ENCODE measurements at regions not wholly inside any gene's neighbourhood (a gene's known extent, or its start where the extent isn't known, plus 50 kb on each side); places are given as distances from the start of the nearest gene placed in this dataset.

- Histone ChIP-seq H3K27me3 (no peaks in the 10 kb centered on the region), H3K4me1 (ENCODE audit: low read depth) (no peaks in the 10 kb centered on the region), H3K9me3 (ENCODE audit: low read depth) (no peaks in the 10 kb centered on the region), H3K27ac (no peak overlapping the region), H3K4me3 (no peak overlapping the region), H3K36me3 (no peaks in the 10 kb centered on the region)
- no peak for DNase-seq (ENCODE audit: low read depth in 1 of 2, low spot score in 1 of 2)
- no peak for TF ChIP-seq CTCF (IDR thresholded peaks at IDR 0.05; ENCODE audit: low read depth, low read length)
These were observed 178.5 kb upstream of the ATF7IP start for GRCh38 chr12:14187002-14187401.

GRCh38 chr12:14187966-14188365, 177.5 kb upstream of the ATF7IP start:
- Histone ChIP-seq H3K9me3 (ENCODE audit: low read depth) (no peaks in the 10 kb centered on the region), H3K4me3 (no peak overlapping the region), H3K36me3 (no peaks in the 10 kb centered on the region), H3K4me1 (ENCODE audit: low read depth) (no peaks in the 10 kb centered on the region), H3K27ac (no peak overlapping the region), H3K27me3 (no peaks in the 10 kb centered on the region)
- TF ChIP-seq CTCF (IDR thresholded peaks at IDR 0.05; ENCODE audit: low read depth, low read length) = no peak
- DNase-seq (ENCODE audit: low read depth in 1 of 2, low spot score in 1 of 2) = no peak

- Histone ChIP-seq H3K27me3 (no peaks in the 10 kb centered on the region), H3K27ac (no peak overlapping the region), H3K4me1 (ENCODE audit: low read depth) (no peaks in the 10 kb centered on the region), H3K36me3 (no peaks in the 10 kb centered on the region), H3K4me3 (no peak overlapping the region), H3K9me3 (ENCODE audit: low read depth) (no peaks in the 10 kb centered on the region)
- no peak for TF ChIP-seq CTCF (IDR thresholded peaks at IDR 0.05; ENCODE audit: low read depth, low read length)
- no peak for DNase-seq (ENCODE audit: low read depth in 1 of 2, low spot score in 1 of 2)
These were observed 176.7 kb upstream of the ATF7IP start for GRCh38 chr12:14188744-14189143.

- Histone ChIP-seq H3K9me3 (ENCODE audit: low read depth) (no peaks in the 10 kb centered on the region), H3K27me3 (no peaks in the 10 kb centered on the region), H3K36me3 (no peaks in the 10 kb centered on the region), H3K4me3 (no peak overlapping the region), H3K4me1 (ENCODE audit: low read depth) (no peaks in the 10 kb centered on the region), H3K27ac (no peak overlapping the region)
- no peak for TF ChIP-seq CTCF (IDR thresholded peaks at IDR 0.05; ENCODE audit: low read depth, low read length)
- no peak for DNase-seq (ENCODE audit: low read depth in 1 of 2, low spot score in 1 of 2)
These were observed 174.8 kb upstream of the ATF7IP start for GRCh38 chr12:14190694-14191093.

- Histone ChIP-seq H3K27ac (no peak overlapping the region), H3K27me3 (no peaks in the 10 kb centered on the region), H3K9me3 (ENCODE audit: low read depth) (no peaks in the 10 kb centered on the region), H3K4me1 (ENCODE audit: low read depth) (no peaks in the 10 kb centered on the region), H3K4me3 (no peak overlapping the region), H3K36me3 (no peaks in the 10 kb centered on the region)
- DNase-seq (ENCODE audit: low read depth in 1 of 2, low spot score in 1 of 2) = no peak
- no peak for TF ChIP-seq CTCF (IDR thresholded peaks at IDR 0.05; ENCODE audit: low read depth, low read length)
These were observed 173.9 kb upstream of the ATF7IP start for GRCh38 chr12:14191612-14192011.

GRCh38 chr12:14193639-14194038, 171.8 kb upstream of the ATF7IP start:
- Histone ChIP-seq H3K9me3 (ENCODE audit: low read depth) (no peaks in the 10 kb centered on the region), H3K27me3 (no peaks in the 10 kb centered on the region), H3K36me3 (no peaks in the 10 kb centered on the region), H3K27ac (no peak overlapping the region), H3K4me1 (ENCODE audit: low read depth) (no peaks in the 10 kb centered on the region), H3K4me3 (no peak overlapping the region)
- no peak for DNase-seq (ENCODE audit: low read depth in 1 of 2, low spot score in 1 of 2)
- no peak for TF ChIP-seq CTCF (IDR thresholded peaks at IDR 0.05; ENCODE audit: low read depth, low read length)
